Transverse colon (tissue), 4 donors: ENCODE measurements at regions not wholly inside any gene's neighbourhood (a gene's known extent, or its start where the extent isn't known, plus 50 kb on each side); places are given as distances from the start of the nearest gene placed in this dataset.
A peak's percentile ranks its signal among the peaks of the same experiment; 100 is the strongest.

Experiments used
- DNase-seq: peaks from one replicate; pipeline ENCODE4 v3.0.0-alpha.2; 2019
- H3K27ac ChIP-seq, 4 donors: fragments of 200-600 bp; sonication (generic); 2 replicates each; pipeline ENCODE4 v1.5.1; 2016 to 2018; ENCODE audit warnings: inconsistent platforms in 4 of 4
- H3K27me3 ChIP-seq: fragments of 200-600 bp; sonication (generic); 2 replicates; pipeline ENCODE4 v1.5.1; 2017; ENCODE audit warnings: inconsistent platforms
- H3K36me3 ChIP-seq, 4 donors: fragments of 200-600 bp; sonication (generic); 2 replicates each; pipeline ENCODE4 v1.5.1; 2017 to 2019; ENCODE audit warnings: inconsistent platforms in 4 of 4
- H3K4me1 ChIP-seq, 4 donors: fragments of 200-600 bp; sonication (generic); 2 replicates each; pipeline ENCODE4 v1.5.1; 2017 to 2020; ENCODE audit warnings: inconsistent platforms in 4 of 4
- H3K4me3 ChIP-seq, 4 donors: fragments of 200-600 bp; sonication (generic); 1 replicate in 1 of 4; 2 replicates in 3 of 4; pipeline versions ENCODE4 v1.5.1 to v1.6.1; 2017 to 2019; ENCODE audit warnings: inconsistent platforms in 4 of 4
- H3K9me3 ChIP-seq, 2 donors: fragments of 200-600 bp; sonication (generic); 2 replicates each; pipeline ENCODE4 v1.5.1; 2017 to 2019; ENCODE audit warnings: inconsistent platforms in 2 of 2
- EP300 ChIP-seq: sonication (generic); formaldehyde crosslinking; IDR thresholded peaks from one replicate; pipeline ENCODE4 v1.6.1; 2017; ENCODE audit warnings: antibody characterized with exemption, low read depth
- POLR2A ChIP-seq: fragments of 450-650 bp; IDR thresholded peaks from one replicate; pipeline ENCODE4 v1.6.1; 2016; ENCODE audit warnings: antibody characterized with exemption, mild to moderate bottlenecking, moderate library complexity
- POLR2AphosphoS5 ChIP-seq, 3 donors: sonication (generic); formaldehyde crosslinking; IDR thresholded peaks; one replicate each; pipeline ENCODE4 v1.6.1; 2016; ENCODE audit warnings: antibody characterized with exemption in 3 of 3
- WGBS, 2 donors: methylation state at CpG; one replicate each; pipeline ENCODE4 v1.1.5; 2018; ENCODE audit warnings: low coverage in 1 of 2; 5-methylcytosine and 5-hydroxymethylcytosine counted together
- in situ Hi-C, 4 donors: fragments of 200-750 bp; cut with MboI; loops; one replicate each; pipeline versions ENCODE4 v1.15.0 to v1.15.1; 2017; ENCODE audit warnings: low sequenced_read_pairs in 3 of 4, low pct_ligation_motif_present in 1 of 4, low pct_unique_long_range_greater_than_20kb in 1 of 4
- intact Hi-C: fragments of 100-400 bp; cut with DNase I; formaldehyde crosslinking; loops from one replicate; pipeline ENCODE4 v1.15.1; 2023; ENCODE audit warnings: low total_unique reads
- TF ChIP-seq, protein P1 (sequence below), 5 experiments: fragments of 200-600 bp in 3 of 5; fragments of 450-650 bp in 2 of 5; sonication (generic) in 3 of 5; IDR thresholded peaks; 1 replicate in 2 of 5; 2 replicates in 3 of 5; pipeline ENCODE4 v1.5.1; 2016 to 2017; ENCODE audit warnings: antibody characterized with exemption in 5 of 5, inconsistent platforms in 3 of 5, mild to moderate bottlenecking in 2 of 5, moderate library complexity in 1 of 5

DNA sequence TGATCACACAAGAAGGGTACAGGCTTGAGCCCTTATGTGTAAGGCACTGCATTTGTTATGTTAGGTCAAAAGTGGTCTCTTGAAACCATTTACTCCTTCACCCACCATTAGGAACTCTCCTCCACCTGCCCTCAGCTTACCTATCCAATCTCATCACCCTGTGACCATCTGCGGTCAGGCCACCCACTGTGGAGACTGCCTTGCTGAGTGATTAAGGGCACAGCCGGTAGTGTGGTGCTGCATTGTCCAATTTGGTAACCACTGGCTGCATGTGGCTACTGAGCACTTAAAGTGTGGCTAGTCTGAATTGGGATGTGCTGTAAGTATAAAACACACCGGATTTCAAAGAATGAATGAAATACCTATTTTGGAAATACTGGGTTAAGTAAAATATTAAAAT is 177.1 kb upstream of the PARP11 start:
- DNase-seq, result no peak
- TF ChIP-seq EP300 (no peak), POLR2A (no peak), POLR2AphosphoS5 (IDR thresholded peaks at IDR 0.05) (no peak)
- TF ChIP-seq, protein P1, sequence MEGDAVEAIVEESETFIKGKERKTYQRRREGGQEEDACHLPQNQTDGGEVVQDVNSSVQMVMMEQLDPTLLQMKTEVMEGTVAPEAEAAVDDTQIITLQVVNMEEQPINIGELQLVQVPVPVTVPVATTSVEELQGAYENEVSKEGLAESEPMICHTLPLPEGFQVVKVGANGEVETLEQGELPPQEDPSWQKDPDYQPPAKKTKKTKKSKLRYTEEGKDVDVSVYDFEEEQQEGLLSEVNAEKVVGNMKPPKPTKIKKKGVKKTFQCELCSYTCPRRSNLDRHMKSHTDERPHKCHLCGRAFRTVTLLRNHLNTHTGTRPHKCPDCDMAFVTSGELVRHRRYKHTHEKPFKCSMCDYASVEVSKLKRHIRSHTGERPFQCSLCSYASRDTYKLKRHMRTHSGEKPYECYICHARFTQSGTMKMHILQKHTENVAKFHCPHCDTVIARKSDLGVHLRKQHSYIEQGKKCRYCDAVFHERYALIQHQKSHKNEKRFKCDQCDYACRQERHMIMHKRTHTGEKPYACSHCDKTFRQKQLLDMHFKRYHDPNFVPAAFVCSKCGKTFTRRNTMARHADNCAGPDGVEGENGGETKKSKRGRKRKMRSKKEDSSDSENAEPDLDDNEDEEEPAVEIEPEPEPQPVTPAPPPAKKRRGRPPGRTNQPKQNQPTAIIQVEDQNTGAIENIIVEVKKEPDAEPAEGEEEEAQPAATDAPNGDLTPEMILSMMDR (IDR thresholded peaks at IDR 0.05), result no peak

DNA sequence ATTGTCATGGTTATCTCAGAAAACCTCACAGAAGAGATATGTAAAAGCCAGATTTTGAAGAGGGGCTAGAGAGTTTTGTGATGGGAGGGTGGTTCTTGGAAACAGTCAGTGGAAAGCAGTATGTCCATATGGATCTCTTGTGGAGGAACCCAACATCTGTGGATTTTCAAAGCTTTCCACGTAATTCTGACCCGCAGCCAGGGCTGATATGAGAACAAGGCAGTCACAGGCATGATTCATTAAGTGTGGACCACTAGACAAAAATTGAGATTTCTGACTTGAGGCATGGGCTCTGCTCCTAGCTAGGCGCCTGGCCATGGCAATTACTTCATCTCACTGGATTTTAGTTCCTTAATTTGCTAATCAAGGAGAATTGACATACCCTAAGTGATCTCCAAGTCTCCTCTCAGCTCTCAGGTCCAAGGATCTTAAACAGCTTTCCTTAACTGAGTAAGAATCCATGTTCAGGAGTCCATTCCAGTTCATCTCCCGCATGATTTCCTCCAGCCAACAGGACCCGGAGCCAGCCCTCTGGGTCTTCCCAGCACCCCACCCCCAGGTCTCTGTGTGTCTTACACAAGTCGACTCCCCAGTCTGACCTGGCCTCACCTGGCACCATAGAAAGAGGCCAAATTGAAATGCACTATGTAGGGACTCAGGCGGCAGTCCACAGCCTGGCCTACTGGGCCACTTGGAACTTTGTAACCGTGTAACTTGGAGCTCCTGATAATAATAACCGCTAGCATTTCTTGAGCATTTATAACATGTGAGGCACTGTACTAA is 176.3 kb upstream of the PARP11 start:
- in situ Hi-C loops, result loop anchor here in 1 of 4 donors (25.0 kb wide), 1 partner anchor 162 kb away; no protein-coding TSS in a partner anchor
- 50 to 85% methylated on average over 2 to 9 of the region's 9 CpGs for WGBS, 2 donors
- no peak for TF ChIP-seq EP300
- no peak for TF ChIP-seq POLR2A
- no peak for TF ChIP-seq POLR2AphosphoS5 (IDR thresholded peaks at IDR 0.05)
- TF ChIP-seq, protein P1 (IDR thresholded peaks at IDR 0.05), result no peak
- Histone ChIP-seq H3K4me1 (peaks cover 0 to 10% (median 0%) of the 10 kb centered on the region in 4 donors), H3K4me3 (no peak overlapping the region), H3K36me3 (no peaks in the 10 kb centered on the region), H3K9me3 (no peaks in the 10 kb centered on the region), H3K27me3 (no peaks in the 10 kb centered on the region), H3K27ac (no peak overlapping the region)
- no peak for DNase-seq
- intact Hi-C loops, result no loop called here

More for the DNA sequence above, 177.1 kb upstream of the PARP11 start:
- Histone ChIP-seq H3K4me1 (peaks cover 0 to 10% (median 0%) of the 10 kb centered on the region in 4 donors), H3K36me3 (no peaks in the 10 kb centered on the region), H3K9me3 (no peaks in the 10 kb centered on the region), H3K27ac (no peak overlapping the region), H3K4me3 (no peak overlapping the region), H3K27me3 (no peaks in the 10 kb centered on the region)
- intact Hi-C loops, result no loop called here
- in situ Hi-C loops, result no loop called here
- 88% methylated on average over 3 of the region's 3 CpGs; no CpG with 5 or more reads in 1 of the 2 donors for whole genome bisulfite sequencing, 2 donors

DNA sequence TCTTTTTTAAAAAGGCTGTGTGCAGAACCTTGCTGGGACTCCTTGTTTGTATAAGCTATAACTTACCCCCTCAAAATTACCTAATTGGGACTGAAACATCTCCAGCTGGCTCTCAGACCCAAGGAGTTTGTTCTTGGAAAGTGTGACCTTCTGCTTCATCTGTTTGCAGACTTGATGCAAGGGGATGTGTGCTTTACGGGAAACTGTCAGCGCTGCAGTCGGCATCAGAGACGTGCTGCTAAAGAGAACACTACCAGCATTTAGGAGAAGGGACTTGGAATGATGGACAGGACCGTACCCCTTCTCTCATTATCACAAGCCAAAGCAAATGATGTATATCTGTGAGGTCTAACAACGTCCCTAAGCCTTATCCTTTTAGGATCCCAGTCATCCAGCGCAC is 174.2 kb upstream of the PARP11 start:
- Histone ChIP-seq H3K4me3 (no peak overlapping the region), H3K4me1 (peaks cover 0 to 10% (median 0%) of the 10 kb centered on the region in 4 donors), H3K9me3 (no peaks in the 10 kb centered on the region), H3K27me3 (no peaks in the 10 kb centered on the region), H3K27ac (no peak overlapping the region), H3K36me3 (no peaks in the 10 kb centered on the region)
- WGBS, 2 donors, result 92% methylated on average over 7 of the region's 7 CpGs; no CpG with 5 or more reads in 1 of the 2 donors
- DNase-seq, result no peak
- TF ChIP-seq, protein P1 (IDR thresholded peaks at IDR 0.05), result no peak
- TF ChIP-seq EP300 (no peak), POLR2AphosphoS5 (IDR thresholded peaks at IDR 0.05) (no peak), POLR2A (no peak)
- in situ Hi-C loops (loop anchor here in 1 of 4 donors (25.0 kb wide), 1 partner anchor 160 kb away; no protein-coding TSS in a partner anchor), intact Hi-C loops (no loop called here)

DNA sequence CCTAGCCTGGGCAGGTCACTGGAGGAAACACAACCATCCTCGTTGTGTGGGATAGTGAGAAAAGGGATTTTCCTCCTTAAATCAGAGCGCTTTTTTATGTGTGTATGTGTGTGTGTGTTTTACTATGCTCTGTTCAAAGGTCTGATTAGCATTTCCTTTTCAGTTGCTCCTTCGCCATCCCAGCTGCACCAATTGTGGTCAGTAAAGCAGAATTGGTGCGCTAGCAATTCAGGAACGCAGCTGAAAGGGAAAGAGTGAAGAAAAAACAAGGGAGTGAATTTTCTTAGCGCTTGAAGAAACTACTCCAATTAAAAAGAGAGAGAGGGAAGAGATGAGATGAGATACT is 173.3 kb upstream of the PARP11 start:
- WGBS, 2 donors, result 36 to 58% methylated on average over 5 to 6 of the region's 6 CpGs
- in situ Hi-C loops (loop anchor here in 1 of 4 donors (25.0 kb wide), 1 partner anchor 159 kb away; no protein-coding TSS in a partner anchor), intact Hi-C loops (no loop called here)
- H3K36me3 ChIP-seq, result no peaks in the 10 kb centered on the region
- H3K27me3 ChIP-seq, result no peaks in the 10 kb centered on the region
- H3K4me3 ChIP-seq, result no peak overlapping the region
- H3K9me3 ChIP-seq, result no peaks in the 10 kb centered on the region
- H3K4me1 ChIP-seq, result peaks cover 0 to 14% (median 1%) of the 10 kb centered on the region in 4 donors
- peak; percentile 33 for DNase-seq
- TF ChIP-seq POLR2A (no peak), POLR2AphosphoS5 (IDR thresholded peaks at IDR 0.05) (no peak), EP300 (no peak)
- TF ChIP-seq, protein P1 (IDR thresholded peaks at IDR 0.05), result no peak
- H3K27ac ChIP-seq, result peak overlapping the region in 2 of 4 donors; percentile 24 to 34
